Glutamatergic neuron (in vitro differentiated cells): ENCODE measurements at regions not wholly inside any gene's neighbourhood (a gene's known extent, or its start where the extent isn't known, plus 50 kb on each side); places are given as distances from the start of the nearest gene placed in this dataset.
"Not testable (repeated sequence)": the region's sequence is repeated elsewhere in the genome, so short reads cannot be mapped to it uniquely, and the experiment has no call there.

Experiments
- DNase-seq: peaks from one replicate; pipeline ENCODE4 v3.0.0; 2022
- H3K27ac Mint-ChIP-seq: one replicate; pipeline ENCODE4 v1.8.0; 2020; ENCODE audit warnings: mild to moderate bottlenecking, mixed read lengths, inconsistent platforms; ENCODE audit not compliant: unreplicated experiment
- H3K27me3 Mint-ChIP-seq: one replicate; pipeline ENCODE4 v1.8.0; 2020; ENCODE audit warnings: mild to moderate bottlenecking, moderate library complexity, mixed read lengths, inconsistent platforms; ENCODE audit not compliant: unreplicated experiment
- H3K36me3 Mint-ChIP-seq: one replicate; pipeline ENCODE4 v1.8.0; 2020; ENCODE audit warnings: mild to moderate bottlenecking, mixed read lengths, inconsistent platforms; ENCODE audit not compliant: unreplicated experiment
- H3K4me1 Mint-ChIP-seq: one replicate; pipeline ENCODE4 v1.8.0; 2020; ENCODE audit warnings: mild to moderate bottlenecking, low read depth, mixed read lengths, inconsistent platforms; ENCODE audit not compliant: unreplicated experiment
- H3K4me3 Mint-ChIP-seq: one replicate; pipeline ENCODE4 v1.8.0; 2020; ENCODE audit warnings: mild to moderate bottlenecking, mixed read lengths, inconsistent platforms; ENCODE audit not compliant: unreplicated experiment
- H3K9me3 Mint-ChIP-seq: one replicate; pipeline ENCODE4 v1.8.0; 2020; ENCODE audit warnings: mild to moderate bottlenecking, moderate library complexity, mixed read lengths, inconsistent platforms; ENCODE audit not compliant: unreplicated experiment
- CTCF ChIP-seq: fragments of 200-600 bp; sonication (generic); IDR thresholded peaks from one replicate; pipeline ENCODE4 v1.5.0; 2021; ENCODE audit not compliant: partially characterized antibody, unreplicated experiment

GRCh38 chr12:68397566-68398158 is 65.5 kb upstream of the MDM1 start:
- Mint-ChIP-seq H3K27me3 (no peaks in the 10 kb centered on the region), H3K4me3 (no peak overlapping the region), H3K9me3 (no peaks in the 10 kb centered on the region), H3K36me3 (no peaks in the 10 kb centered on the region), H3K27ac (no peak overlapping the region), H3K4me1 (no peaks in the 10 kb centered on the region)
- no peak for TF ChIP-seq CTCF
- DNase-seq, result no peak

- H3K4me3 Mint-ChIP-seq, H3K4me1 Mint-ChIP-seq, H3K27ac Mint-ChIP-seq, H3K27me3 Mint-ChIP-seq, H3K9me3 Mint-ChIP-seq, H3K36me3 Mint-ChIP-seq, DNase-seq: not testable (repeated sequence)
These were observed 66.5 kb upstream of the MDM1 start for GRCh38 chr12:68398689-68399088.

- Mint-ChIP-seq H3K4me1 (no peaks in the 10 kb centered on the region), H3K4me3 (no peak overlapping the region), H3K9me3 (no peaks in the 10 kb centered on the region), H3K27ac (no peak overlapping the region), H3K36me3 (no peaks in the 10 kb centered on the region), H3K27me3 (no peaks in the 10 kb centered on the region)
- no peak for DNase-seq
- no peak for TF ChIP-seq CTCF
These were observed 68.2 kb upstream of the MDM1 start for GRCh38 chr12:68400226-68400829.

GRCh38 chr12:68402422-68402821 is 70.3 kb upstream of the MDM1 start:
- H3K36me3 Mint-ChIP-seq, result no peaks in the 10 kb centered on the region
- H3K9me3 Mint-ChIP-seq, result no peaks in the 10 kb centered on the region
- no peaks in the 10 kb centered on the region for H3K27me3 Mint-ChIP-seq
- no peak overlapping the region for H3K4me3 Mint-ChIP-seq
- DNase-seq, result no peak
- H3K4me1 Mint-ChIP-seq, result no peaks in the 10 kb centered on the region
- no peak overlapping the region for H3K27ac Mint-ChIP-seq
- TF ChIP-seq CTCF, result no peak

- TF ChIP-seq CTCF, result no peak
- no peak overlapping the region for H3K4me3 Mint-ChIP-seq
- no peaks in the 10 kb centered on the region for H3K36me3 Mint-ChIP-seq
- no peak for DNase-seq
- H3K27ac Mint-ChIP-seq, result no peak overlapping the region
- H3K4me1 Mint-ChIP-seq, result no peaks in the 10 kb centered on the region
- no peaks in the 10 kb centered on the region for H3K27me3 Mint-ChIP-seq
- H3K9me3 Mint-ChIP-seq, result no peaks in the 10 kb centered on the region
These were observed 71.1 kb upstream of the MDM1 start for GRCh38 chr12:68403296-68403695.
